GM18520 (cell line): ENCODE measurements at regions not wholly inside any gene's neighbourhood (a gene's known extent, or its start where the extent isn't known, plus 50 kb on each side); places are given as distances from the start of the nearest gene placed in this dataset.
A peak's percentile ranks its signal among the peaks of the same experiment; 100 is the strongest.
"Not testable (repeated sequence)": the region's sequence is repeated elsewhere in the genome, so short reads cannot be mapped to it uniquely, and the experiment has no call there.

Experiments
- ATAC-seq: cut with Tn5 transposase; IDR thresholded peaks from one replicate; pipeline ENCODE4 v1.9.1; 2021; ENCODE audit not compliant: unreplicated experiment

GRCh38 chr17:16888413-16889087, 83.4 kb downstream of the TNFRSF13B start:
- ATAC-seq, result no peak

- ATAC-seq, result no peak
Measured at GRCh38 chr17:16887523-16888095, 84.3 kb downstream of the TNFRSF13B start.

DNA sequence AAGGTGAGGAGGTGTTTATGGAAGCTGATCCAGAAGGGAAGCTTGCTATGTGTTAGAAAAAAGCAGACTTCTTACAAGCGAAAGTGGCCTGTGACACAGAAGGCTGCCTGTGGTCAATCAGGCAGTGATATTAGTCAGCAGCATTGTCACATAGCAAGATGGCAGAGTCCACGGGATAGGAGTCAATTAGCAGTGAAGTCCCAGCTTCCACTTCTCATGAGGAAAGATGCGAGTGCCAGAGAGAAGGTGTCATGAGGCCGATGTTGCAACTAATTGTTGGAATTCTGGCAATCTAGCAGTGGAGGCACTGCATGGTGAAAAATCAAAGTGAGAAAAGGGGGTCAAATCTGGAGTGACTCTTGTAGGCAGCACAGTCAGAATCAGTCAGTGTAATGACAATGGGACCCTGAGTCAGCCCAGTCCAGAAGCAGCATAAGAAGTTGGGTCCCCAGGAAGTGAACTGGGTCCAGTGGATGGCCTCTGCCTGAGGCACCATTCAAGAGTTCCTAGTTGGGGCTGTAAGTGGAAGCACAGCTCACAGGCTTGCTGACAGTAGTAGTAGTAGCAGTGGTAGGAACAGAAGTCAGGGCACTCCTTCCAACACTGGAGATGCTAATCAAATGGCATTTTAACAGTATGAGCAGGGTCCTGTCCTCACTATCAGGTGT, 85.1 kb downstream of the TNFRSF13B start:
- peak; percentile 41 for ATAC-seq

- ATAC-seq, result not testable (repeated sequence)
Measured at GRCh38 chr17:16885204-16885603, 86.7 kb downstream of the TNFRSF13B start.

DNA sequence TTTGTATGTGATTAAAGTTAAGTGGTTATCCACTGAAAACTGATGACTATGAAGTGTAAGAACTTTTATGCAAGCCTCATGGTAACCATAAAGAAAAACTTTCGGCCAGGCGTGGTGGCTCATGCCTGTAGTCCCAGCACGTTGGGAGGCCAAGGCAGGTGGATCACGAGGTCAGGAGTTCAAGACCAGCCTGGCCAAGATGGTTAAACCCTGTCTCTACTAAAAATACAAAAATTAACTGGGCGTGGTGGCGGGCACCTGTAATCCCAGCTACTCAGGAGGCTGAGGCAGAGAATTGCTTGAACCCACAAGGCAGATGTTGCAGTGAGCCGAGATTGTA, 89.0 kb downstream of the TNFRSF13B start:
- ATAC-seq, result not testable (repeated sequence)

GRCh38 chr17:16882243-16882925, 89.5 kb downstream of the TNFRSF13B start:
- no peak for ATAC-seq

DNA sequence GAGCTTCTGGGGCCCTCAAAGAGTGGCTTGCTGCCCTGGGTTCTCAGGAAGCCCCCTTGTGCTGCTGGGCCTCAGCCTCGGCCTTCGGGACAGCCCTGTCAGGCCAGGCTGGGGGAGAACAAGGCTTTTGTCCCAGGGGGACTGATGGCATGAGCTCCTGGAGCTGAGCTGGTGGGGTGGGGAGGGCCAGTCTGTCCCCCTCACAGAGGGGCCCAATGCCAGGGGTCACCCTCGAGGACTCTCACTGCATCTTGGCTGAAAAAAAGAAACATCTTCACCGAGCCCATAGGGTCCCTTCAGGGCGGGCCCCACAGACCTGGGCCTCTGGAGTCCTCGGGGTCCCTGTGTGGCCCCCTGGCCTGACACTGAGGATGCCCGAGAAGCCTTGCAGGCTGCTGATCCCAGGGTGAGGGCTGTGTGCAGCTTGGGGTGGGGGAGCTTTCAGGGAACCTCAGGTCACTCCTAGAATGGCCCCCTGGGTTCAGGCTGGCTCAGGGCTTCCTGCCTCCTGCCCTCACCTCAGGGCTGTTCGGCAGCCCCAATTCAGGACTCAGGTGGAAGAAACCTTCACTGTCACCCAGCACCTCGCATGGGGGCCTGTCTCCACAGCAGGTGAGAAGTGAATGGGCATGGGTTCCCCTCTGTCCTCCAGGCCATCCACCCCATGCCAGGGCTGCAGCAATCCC, 90.5 kb downstream of the TNFRSF13B start:
- no peak for ATAC-seq

DNA sequence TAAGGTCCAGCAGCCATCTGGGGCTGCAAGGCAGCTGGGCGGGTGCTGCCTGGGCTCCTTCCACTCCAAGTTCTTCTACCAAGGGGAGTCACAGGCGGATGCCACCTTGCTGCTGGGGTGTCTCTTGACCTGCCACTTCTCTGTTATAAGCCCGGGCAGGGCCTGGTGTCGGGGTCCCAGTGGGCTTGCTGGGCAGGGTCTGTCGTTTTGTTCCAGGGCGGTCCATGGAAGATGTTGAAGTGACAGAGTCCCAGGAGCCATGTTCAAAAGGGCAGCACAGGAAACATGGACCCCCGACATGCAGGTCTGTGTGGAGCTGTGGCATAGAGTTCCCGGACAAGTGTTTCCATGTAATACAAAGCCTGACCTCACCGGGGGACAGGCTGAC, 91.1 kb downstream of the TNFRSF13B start:
- no peak for ATAC-seq

- no peak for ATAC-seq
Measured at GRCh38 chr17:16880121-16880842, 91.6 kb downstream of the TNFRSF13B start.

DNA sequence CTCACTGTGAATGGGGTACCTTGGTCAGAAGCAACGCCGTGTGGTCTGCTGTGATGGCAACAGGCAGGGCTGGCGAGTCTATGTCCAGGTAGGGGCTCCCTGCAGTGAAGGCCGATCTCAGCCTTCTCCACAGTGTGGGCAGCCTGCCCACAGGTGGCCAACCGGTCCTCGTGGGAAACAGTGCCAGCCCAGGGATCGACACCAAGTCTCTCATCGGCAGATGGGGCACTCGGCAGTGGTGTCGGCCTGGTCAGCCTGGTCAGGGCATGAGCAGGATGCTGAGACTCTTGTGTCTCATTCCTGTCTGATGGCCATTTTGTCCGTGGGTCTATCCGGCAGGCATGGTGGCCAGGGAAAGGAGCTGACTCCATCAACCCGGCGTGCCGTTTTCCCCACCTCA, 92.2 kb downstream of the TNFRSF13B start:
- ATAC-seq, result no peak

DNA sequence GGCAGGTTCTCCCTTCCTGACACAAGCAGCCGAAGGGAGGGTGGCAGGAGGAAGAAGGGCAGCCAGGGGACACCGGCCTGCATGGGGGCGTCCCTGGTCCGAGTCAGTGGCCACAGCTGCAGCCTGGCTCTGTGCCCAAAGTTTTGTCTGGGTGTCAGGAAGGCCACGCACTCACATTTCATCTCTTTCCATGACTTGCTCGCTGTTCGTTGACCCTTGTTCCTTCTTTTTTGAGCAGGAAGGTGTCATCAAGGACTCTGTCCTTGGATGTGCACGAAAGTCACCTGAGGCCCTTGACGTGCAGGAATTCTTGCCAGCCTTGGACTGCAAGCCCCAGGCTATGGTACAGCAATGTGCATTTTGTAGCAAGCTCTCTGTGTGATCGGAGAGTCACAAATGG, 93.3 kb downstream of the TNFRSF13B start:
- no peak for ATAC-seq

DNA sequence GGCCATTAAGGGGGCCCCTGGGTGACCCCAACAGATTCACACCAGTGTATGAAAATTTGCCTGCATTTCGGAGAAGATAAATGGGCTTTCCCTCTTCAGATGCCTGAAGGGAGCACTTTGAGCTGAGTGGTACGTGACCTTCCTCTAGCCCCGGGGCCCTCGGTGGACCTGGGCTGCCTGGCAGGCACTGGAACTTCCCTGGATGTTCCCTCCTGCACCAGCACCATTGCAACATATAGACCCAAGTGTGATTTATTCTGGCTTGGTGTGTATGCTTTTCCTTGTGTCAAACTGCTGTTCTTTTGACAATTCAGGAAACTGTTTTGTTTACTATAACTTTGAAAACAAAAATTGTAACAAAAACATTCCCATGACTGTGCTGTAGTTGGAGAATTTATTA, 93.8 kb downstream of the TNFRSF13B start:
- ATAC-seq, result no peak

- no peak for ATAC-seq
Measured at GRCh38 chr17:16877099-16877498, 94.8 kb downstream of the TNFRSF13B start.

DNA sequence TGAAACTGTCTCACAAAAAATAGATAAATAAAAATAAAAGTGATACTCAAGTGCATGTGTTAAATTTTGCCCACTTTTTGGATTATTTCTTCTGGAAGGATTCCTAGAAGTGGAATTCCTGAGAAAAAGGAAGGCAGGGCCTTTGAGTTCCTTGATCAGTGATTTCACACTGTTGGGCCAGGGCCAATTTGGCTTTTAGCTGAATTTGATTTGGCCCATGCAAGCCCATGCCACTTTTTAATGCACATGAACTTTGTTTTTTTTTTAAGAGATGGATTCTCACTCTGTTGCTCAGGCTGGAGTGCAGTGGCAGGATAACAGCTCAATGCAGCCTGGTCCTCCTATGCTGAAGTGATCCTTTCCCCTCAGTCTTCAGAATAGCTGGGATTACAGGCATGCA, 96.3 kb downstream of the TNFRSF13B start:
- no peak for ATAC-seq

DNA sequence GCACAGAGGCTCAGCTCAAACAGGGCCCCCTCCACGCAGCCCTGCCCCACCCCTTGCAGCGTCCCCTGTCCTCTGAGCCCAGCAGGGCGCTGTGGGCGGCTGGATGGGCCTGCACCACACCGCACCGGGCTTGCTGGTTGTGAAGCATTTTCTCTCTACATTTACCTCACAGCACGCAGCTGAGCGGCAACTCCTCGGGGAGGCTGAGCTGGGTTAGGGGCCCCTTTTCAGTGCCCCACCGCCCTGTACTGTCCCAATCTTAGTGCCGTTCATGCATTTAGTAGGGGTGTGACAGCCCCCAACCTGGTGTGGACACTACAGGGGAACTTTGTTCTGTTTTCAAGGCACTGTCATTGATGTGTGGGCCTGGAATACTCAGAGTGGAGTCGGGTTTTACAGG, 97.7 kb downstream of the TNFRSF13B start:
- ATAC-seq, result not testable (repeated sequence)

GRCh38 chr17:16873174-16874035, 98.5 kb downstream of the TNFRSF13B start:
- no peak for ATAC-seq

DNA sequence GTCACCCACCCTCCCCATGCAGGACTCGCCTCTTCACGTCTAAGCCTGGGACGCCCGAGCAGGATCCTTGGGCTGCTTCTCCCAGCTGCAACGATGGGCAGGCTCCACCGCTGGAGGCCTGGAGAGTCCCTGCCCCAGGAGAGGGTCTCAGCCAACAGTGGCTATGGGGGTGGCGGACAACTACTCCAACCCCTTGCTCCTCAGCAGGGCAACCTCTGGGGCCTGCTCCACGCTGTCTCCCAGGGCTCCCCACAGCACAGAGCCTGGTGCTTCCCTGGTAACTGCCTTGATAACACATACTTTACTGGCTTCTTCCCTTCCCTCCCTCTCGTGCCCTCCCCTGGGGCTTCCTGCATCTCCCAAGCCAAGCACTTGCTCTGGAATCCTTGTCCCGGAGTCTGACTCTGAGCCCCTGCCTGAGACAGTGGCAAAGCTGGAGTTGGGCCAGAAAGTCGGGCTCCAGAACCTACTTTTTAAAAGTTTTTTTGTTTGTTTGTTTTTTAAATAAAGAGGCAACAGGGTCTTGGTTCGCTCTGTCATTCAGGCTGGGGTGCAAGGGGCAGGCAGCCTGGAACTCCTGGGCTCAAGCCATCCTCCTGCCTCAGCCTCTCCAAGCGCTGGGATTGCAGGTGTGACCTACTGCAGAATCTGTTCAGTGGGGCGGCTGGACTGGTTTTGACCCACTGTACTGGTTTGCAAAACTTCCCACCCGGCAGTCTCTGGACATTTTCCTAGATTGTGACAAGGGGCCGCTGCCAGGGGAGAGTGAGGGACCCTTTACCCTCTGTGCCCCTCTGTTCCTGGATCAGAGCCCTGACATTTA, 99.4 kb downstream of the TNFRSF13B start:
- ATAC-seq, result no peak

DNA sequence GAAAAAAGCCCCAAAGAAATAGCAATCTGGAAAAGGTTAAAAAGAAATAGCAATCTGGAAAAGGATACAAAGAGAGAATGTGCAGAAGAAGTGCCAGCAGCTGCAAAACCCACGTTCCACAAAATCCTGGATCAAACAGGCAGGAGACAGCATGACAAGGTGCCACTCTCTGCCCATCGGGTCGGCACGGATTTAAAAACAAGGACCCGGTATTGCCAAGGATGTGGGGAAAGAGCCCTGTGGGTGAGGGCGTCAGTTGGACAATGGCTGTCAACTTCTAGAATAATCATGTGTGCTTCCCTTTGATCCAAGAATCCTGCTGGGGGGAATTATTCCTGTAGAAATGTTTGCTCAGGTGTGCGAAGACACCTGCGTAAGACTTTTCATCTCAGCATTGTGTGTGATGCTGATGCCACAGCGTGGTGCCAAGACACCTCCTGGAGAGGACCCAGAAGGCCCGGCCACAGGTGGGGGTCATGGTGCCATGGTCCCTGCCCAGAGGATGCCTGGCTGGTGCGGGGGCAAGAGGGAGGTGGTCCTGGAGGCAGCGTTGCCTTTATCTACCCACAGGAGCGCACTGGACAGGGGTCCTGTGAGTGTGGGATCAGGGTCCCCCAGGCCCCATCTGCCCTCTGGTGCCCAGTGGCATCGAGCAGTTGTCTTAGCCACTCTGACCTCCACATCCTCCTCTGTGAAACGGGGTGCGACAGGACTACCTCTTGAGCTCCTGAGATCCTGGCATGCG, 100.3 kb downstream of the TNFRSF13B start:
- not testable (repeated sequence) for ATAC-seq
